Stimulated activated CD4-positive, alpha-beta T cell treated with anti-CD3 and anti-CD28 coated beads, Interleukin-1b, Interleukin-23, amount 100 ng/mL, for 4 hours (primary cell): ENCODE measurements at regions not wholly inside any gene's neighbourhood (a gene's known extent, or its start where the extent isn't known, plus 50 kb on each side); places are given as distances from the start of the nearest gene placed in this dataset.

Experiments
- DNase-seq, 2 donors: peaks; one replicate each; pipeline ENCODE4 v3.0.0-alpha.2; 2020; ENCODE audit warnings: low read depth in 2 of 2

DNA sequence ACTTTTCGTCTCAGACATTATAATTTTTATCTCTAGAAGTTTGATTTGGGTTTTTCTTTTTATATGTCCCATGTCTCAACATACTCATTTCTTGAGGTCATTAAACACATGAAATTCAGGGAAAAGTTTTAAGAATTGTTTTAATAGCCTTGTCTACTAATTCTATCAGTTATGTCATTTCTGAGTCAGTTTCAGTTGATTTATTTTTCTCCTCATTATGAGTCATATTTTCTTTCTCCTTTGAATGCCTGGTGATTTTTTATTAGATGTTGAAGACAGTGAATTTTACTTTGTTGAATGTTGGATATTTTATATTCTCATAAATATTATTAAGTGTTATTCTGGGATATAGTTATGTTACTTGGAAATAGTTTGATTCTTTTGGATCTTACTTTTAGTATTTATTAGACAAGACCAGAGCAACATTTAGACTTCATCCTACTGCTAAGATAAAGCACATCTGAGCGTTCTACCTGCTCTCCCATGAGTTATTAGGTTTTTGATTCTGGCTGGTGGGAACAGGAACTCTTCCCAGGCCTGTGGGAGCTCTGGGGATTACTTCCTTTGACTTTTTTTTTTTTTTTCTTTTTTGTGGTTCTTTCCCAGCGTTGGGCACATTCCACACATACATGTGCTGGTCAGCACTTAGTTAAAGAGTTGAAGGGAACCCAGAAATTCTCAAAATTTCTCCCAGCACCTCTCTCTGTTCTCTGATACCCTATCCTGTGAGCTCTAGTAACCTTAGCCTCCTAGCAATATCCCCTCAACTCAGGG lies 1157.7 kb downstream of the BCL11B start:
- DNase-seq: no peak

DNA sequence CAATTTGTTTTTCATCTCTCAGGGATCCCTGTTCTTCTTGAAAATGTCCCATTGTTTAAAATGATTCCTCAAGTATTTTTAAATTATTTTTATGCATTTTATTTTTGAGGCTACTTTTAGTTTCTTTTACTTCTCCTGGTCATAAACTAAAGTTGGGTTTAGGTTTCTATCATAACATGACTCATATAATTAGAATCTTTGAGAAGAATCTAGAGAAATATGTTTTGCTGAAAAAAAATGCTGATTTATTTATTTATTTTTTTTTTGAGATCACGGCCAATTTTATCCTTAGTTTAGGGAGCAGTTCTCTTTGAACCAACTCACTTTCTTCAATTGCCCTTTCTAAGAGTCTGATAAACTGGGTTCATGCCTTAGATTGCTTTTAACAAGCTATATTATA lies 1157.1 kb downstream of the BCL11B start:
- no peak for DNase-seq

DNA sequence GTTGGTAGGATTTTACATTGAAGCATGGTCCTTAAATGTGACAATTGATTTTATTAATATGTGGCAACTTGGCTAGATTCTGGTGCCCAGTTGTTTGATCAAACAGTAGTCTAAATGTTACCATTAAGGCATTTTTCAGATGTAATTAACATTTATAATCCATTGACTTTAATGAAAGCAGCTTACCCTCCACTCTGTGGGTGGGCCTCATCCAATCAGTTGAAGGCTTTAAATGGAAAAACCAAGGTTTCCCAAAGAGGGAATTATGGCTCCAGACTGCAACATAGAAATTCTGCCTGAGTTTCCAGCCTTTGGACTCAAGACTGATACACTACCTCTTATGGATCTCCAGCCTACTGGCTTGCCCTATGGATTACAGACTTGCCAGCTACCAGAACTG lies 1153.2 kb downstream of the BCL11B start:
- no peak for DNase-seq

DNA sequence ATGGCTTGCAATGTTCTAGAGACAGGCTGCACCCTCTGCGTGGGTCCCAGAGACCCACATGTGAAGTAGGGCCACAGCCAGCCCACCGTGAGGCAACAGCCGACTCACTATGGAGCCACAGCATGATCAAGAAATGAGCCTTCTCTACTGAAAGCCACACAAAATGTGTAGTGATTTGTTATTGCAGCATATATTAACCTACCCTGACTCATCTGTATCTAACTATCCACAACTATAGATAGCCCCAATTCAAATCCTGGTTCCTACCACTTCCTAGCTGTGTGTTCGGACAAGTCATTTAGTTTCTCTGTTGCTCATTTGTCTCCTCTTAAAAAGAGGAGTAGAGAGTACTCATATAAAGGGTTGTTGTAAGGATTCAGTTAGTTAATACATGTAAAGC lies 1152.3 kb downstream of the BCL11B start:
- no peak for DNase-seq

DNA sequence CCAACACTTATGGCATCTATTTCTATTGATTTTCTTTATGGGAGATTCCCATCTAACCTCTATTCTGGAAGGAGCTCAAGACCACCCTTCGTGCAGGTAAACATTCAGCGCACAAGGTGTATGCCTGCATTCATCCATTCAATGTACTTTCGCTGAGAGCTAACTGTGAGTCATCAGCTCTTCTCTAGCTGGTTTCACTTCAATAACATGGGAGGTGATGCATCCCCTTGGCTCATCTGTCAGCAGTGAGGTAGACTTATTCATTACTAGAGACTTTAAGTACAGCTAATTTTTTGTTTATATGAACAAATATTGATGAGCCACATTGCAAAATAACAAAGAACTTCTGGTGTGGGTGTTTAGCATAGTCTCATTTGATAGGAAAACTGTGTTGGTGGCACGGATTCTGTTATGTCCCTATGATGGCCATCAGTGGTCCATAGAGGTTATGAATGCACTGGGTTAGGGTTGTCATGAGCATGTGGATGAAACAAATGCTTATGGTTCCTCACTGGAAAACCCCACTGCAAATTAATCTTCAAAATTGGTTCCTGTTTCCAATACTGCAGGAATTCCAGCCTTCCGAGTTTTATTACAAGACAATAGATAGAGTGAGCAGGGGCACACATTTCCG lies 1151.0 kb downstream of the BCL11B start:
- no peak for DNase-seq

GRCh38 chr14:98122527-98122926 lies 1149.5 kb downstream of the BCL11B start:
- DNase-seq: no peak

GRCh38 chr14:98130691-98131090 lies 1141.3 kb downstream of the BCL11B start:
- DNase-seq: no peak

DNA sequence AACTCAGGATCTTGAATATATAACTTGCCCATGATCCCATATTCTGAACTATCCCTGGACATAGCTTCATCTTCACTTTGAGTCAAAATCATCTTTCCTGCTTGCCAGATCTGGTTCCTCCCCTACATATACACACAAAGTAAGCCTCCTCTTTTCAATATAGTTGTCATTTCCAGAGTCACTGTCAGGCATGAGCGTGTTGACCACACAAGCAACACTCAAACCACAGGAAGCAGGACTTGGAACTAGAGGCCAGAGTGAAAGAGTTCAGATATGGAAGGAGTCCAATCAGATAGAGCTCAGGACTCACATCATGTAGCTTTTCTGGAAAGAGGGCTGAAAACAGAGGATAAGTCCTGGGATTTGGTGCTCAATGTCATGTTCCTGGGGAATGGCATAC lies 1140.6 kb downstream of the BCL11B start:
- DNase-seq: no peak

- no peak for DNase-seq
Measured at GRCh38 chr14:98133806-98134205, 1138.2 kb downstream of the BCL11B start.

GRCh38 chr14:98136012-98136789 lies 1135.8 kb downstream of the BCL11B start:
- DNase-seq: no peak

GRCh38 chr14:98137131-98138025 lies 1134.6 kb downstream of the BCL11B start:
- no peak for DNase-seq

DNA sequence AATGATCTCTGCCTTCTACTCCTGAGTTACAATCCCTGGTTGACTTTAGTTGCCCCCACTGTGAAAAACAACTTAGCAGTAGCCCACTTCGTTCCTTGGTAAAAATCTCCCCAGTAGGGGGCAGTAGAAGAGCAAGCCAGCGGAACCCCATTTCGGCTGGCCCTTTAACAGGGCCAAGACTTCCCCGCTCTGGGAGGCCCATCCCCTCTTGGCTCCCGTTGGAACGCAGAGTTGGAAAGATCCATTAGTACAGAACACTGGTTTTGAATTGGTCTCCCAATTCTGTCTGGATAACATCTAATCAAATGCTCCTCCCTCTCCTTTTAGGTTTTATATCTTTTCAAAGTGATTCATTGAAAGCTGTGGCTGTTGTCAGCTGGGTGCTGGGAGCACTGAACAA lies 1133.3 kb downstream of the BCL11B start:
- DNase-seq: peak in 1 of 2 donors; percentile 73

GRCh38 chr14:98140862-98141530 lies 1131.0 kb downstream of the BCL11B start:
- DNase-seq: no peak

DNA sequence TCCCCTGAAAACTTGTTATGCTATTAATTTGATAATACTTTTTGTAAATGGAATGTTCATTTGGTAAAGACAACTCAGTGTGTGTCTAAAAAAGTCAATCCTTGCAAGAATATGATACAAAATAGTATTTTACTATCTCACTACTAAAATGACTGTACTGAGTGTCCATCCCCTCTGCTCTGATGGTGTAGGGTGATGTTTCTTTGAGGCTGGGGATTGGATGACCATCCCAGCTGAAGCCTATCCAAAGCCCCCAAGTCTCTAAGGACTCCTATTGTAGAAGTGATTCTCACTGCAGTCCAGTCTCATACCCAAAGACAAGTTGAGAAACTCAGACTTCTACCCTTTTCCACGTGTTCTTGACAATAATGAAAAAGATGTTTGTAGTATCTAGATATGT lies 1128.4 kb downstream of the BCL11B start:
- DNase-seq: no peak

GRCh38 chr14:98144964-98145363 lies 1127.0 kb downstream of the BCL11B start:
- no peak for DNase-seq

DNA sequence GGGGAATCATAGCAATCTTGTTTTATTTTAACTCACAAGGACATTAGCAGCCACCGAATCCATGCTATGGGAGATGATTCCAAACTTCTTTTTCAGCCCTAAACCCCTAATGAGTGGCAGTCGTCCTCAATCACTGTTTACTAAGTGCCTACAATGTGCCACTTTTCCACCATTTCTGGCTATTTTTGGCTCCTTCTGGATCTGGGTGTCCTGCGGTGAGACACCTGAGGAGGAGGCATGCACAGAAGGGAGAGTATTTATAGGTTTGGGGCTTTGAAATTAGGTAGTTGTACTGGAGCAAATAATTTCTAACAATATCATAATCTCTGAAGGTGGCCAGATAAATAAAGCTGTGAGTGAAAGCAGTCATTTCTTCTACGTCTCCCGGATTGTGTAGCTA lies 1125.6 kb downstream of the BCL11B start:
- DNase-seq: no peak

DNA sequence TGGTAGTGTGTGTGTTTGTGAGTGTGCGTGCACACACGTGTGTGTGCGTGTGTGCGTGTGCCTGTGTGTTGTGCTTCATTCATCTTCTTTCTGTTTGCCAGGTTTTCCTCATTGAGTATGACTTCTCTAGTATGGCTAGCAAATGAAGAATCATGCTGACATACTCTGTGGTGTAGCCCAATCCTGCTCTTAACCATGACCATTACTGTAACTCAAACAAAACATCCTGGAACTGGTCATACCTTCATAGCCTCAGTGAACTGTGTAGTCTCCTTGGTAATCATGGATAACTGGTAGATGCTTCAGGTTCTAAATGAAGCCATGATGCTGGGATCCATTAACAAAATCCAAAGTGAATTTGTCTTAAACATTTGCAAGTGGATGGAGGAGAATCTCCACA lies 1117.7 kb downstream of the BCL11B start:
- no peak for DNase-seq

GRCh38 chr14:98156411-98156810 lies 1115.6 kb downstream of the BCL11B start:
- DNase-seq: no peak

GRCh38 chr14:98160901-98161300 lies 1111.1 kb downstream of the BCL11B start:
- DNase-seq: no peak

- no peak for DNase-seq
Measured at GRCh38 chr14:98161356-98161755, 1110.6 kb downstream of the BCL11B start.
